ENCODE measurements at regions not wholly inside any gene's neighbourhood (a gene's known extent, or its start where the extent isn't known, plus 50 kb on each side); places are given as distances from the start of the nearest gene placed in this dataset.

- DNase-seq (ENCODE audit: low read depth), result no peak
Measured at GRCh38 chr7:30212701-30213111, 71.7 kb upstream of the ZNRF2 start.

- DNase-seq (ENCODE audit: low read depth), result no peak
Measured at GRCh38 chr7:30213637-30214036, 70.8 kb upstream of the ZNRF2 start.

GRCh38 chr7:30214651-30215137 lies 69.7 kb upstream of the ZNRF2 start:
- DNase-seq (ENCODE audit: low read depth), result no peak

- no peak for DNase-seq (ENCODE audit: low read depth)
Measured at GRCh38 chr7:30221764-30222163, 62.6 kb upstream of the ZNRF2 start.

GRCh38 chr7:30222515-30223215 lies 61.7 kb upstream of the ZNRF2 start:
- no peak for DNase-seq (ENCODE audit: low read depth)

- no peak for DNase-seq (ENCODE audit: low read depth)
Measured at GRCh38 chr7:30223896-30224295, 60.5 kb upstream of the ZNRF2 start.

GRCh38 chr7:30224511-30225062 lies 59.8 kb upstream of the ZNRF2 start:
- DNase-seq (ENCODE audit: low read depth), result peak; percentile 49

GRCh38 chr7:30225863-30226613 lies 58.4 kb upstream of the ZNRF2 start:
- DNase-seq (ENCODE audit: low read depth), result no peak

GRCh38 chr7:30226614-30227268 lies 57.7 kb upstream of the ZNRF2 start:
- DNase-seq (ENCODE audit: low read depth), result no peak

GRCh38 chr7:30231271-30231670 lies 53.1 kb upstream of the ZNRF2 start:
- no peak for DNase-seq (ENCODE audit: low read depth)

- DNase-seq (ENCODE audit: low read depth), result no peak
Measured at GRCh38 chr7:30232391-30232790, 52.0 kb upstream of the ZNRF2 start.
